ENCODE measurements at regions not wholly inside any gene's neighbourhood (a gene's known extent, or its start where the extent isn't known, plus 50 kb on each side); places are given as distances from the start of the nearest gene placed in this dataset.
"Not testable (repeated sequence)": the region's sequence is repeated elsewhere in the genome, so short reads cannot be mapped to it uniquely, and the experiment has no call there.

GRCh38 chr2:180828756-180829155, 151.6 kb upstream of the UBE2E3 start:
- Mint-ChIP-seq H3K9me3 (ENCODE audit: unreplicated experiment) (peaks cover 8% of the 10 kb centered on the region), H3K4me3 (ENCODE audit: unreplicated experiment) (no peak overlapping the region), H3K27ac (ENCODE audit: low read depth, unreplicated experiment) (peak overlapping the region; percentile 91), H3K4me1 (ENCODE audit: insufficient read depth, unreplicated experiment) (peaks cover 25% of the 10 kb centered on the region), H3K27me3 (ENCODE audit: insufficient read depth, unreplicated experiment) (no peaks in the 10 kb centered on the region), H3K36me3 (ENCODE audit: insufficient read depth, unreplicated experiment) (no peaks in the 10 kb centered on the region)
- DNase-seq (ENCODE audit: unreplicated experiment), result no peak
- intact Hi-C loops (cut with micrococcal nuclease), result no loop called here
- ChIA-PET POLR2A (interaction anchor here (0.6 to 1.1 kb wide), 3 partner anchors 9 to 89 kb away, joined by 3 to 4 read pairs (median 3); no protein-coding TSS in a partner anchor), CTCF (no interaction called here)
- no TSS peak for BruUV-seq (replicated peaks)
- TF ChIP-seq CTCF (IDR thresholded peaks at IDR 0.05; ENCODE audit: unreplicated experiment), result no peak

DNA sequence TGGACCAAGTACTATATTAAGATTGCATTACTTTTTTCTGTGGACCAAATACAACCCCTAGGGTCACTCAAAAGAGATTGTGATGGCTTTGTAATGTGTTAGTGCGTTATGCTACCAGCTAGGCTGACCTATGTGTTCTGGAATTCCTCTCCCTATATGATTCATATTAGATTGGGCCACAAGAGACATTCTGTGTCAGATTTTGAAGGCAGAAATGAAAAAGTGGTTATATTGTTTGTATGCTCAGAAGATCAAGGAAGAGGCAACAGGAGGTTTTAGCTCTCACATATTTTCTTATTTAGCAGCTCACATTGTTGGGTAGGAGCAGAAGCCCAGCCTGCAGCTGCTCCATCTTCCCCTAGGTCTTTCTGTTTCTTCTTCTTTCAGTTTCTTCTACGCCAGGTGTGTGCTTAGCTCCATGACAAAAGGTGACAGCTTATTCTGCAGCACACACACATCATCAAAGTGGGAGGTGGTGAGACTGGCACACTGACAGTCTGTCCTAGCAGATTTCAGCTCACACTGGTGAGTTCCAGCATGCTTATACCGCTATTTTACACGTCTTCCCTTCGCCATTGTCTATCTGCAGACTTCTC, 156.8 kb upstream of the UBE2E3 start:
- peak; percentile 6 for DNase-seq (ENCODE audit: unreplicated experiment)
- no peaks in the 10 kb centered on the region for H3K27me3 Mint-ChIP-seq (ENCODE audit: insufficient read depth, unreplicated experiment)
- no TSS peak for BruUV-seq (replicated peaks)
- H3K27ac Mint-ChIP-seq (ENCODE audit: low read depth, unreplicated experiment), result no peak overlapping the region
- CTCF ChIA-PET, result interaction anchor here (0.5 kb wide), 1 partner anchor 184 kb away, joined by 3 read pairs; no protein-coding TSS in a partner anchor
- peaks cover 8% of the 10 kb centered on the region for H3K9me3 Mint-ChIP-seq (ENCODE audit: unreplicated experiment)
- TF ChIP-seq CTCF (IDR thresholded peaks at IDR 0.05; ENCODE audit: unreplicated experiment), result no peak
- no peak overlapping the region for H3K4me3 Mint-ChIP-seq (ENCODE audit: unreplicated experiment)
- H3K36me3 Mint-ChIP-seq (ENCODE audit: insufficient read depth, unreplicated experiment), result no peaks in the 10 kb centered on the region
- intact Hi-C loops (cut with micrococcal nuclease), result no loop called here
- POLR2A ChIA-PET, result no interaction called here
- H3K4me1 Mint-ChIP-seq (ENCODE audit: insufficient read depth, unreplicated experiment), result peaks cover 19% of the 10 kb centered on the region

- no TSS peak for BruUV-seq (replicated peaks)
- H3K4me3 Mint-ChIP-seq (ENCODE audit: unreplicated experiment), result no peak overlapping the region
- no peak for DNase-seq (ENCODE audit: unreplicated experiment)
- ChIA-PET POLR2A (no interaction called here), CTCF (no interaction called here)
- H3K4me1 Mint-ChIP-seq (ENCODE audit: insufficient read depth, unreplicated experiment), result peaks cover 9% of the 10 kb centered on the region
- intact Hi-C loops (cut with micrococcal nuclease), result no loop called here
- H3K27me3 Mint-ChIP-seq (ENCODE audit: insufficient read depth, unreplicated experiment), result no peaks in the 10 kb centered on the region
- no peak overlapping the region for H3K27ac Mint-ChIP-seq (ENCODE audit: low read depth, unreplicated experiment)
- H3K9me3 Mint-ChIP-seq (ENCODE audit: unreplicated experiment), result no peaks in the 10 kb centered on the region
- no peaks in the 10 kb centered on the region for H3K36me3 Mint-ChIP-seq (ENCODE audit: insufficient read depth, unreplicated experiment)
- no peak for TF ChIP-seq CTCF (IDR thresholded peaks at IDR 0.05; ENCODE audit: unreplicated experiment)
These were observed 161.3 kb upstream of the UBE2E3 start for GRCh38 chr2:180819106-180819505.

DNA sequence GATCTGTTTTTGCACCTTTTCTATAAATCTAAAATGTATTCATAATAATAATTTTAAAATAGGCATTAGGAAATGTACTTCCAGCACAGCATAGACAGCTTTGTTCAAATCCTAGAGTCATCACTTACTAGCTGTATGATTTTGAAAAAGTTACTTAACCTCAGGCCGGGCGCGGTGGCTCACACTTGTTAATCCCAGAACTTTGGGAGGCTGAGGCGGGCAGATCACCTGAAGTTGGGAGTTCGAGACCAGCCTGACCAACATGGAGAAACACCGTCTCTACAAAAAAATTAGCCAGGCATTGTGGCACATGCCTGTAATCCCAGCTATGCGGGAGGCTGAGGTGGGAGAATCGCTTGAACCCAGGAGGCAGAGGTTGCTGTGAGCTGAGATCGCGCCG, 161.7 kb upstream of the UBE2E3 start:
- intact Hi-C loops (cut with micrococcal nuclease); H3K4me3 Mint-ChIP-seq (ENCODE audit: unreplicated experiment); DNase-seq (ENCODE audit: unreplicated experiment); H3K9me3 Mint-ChIP-seq (ENCODE audit: unreplicated experiment); H3K27ac Mint-ChIP-seq (ENCODE audit: low read depth, unreplicated experiment); CTCF ChIA-PET; H3K27me3 Mint-ChIP-seq (ENCODE audit: insufficient read depth, unreplicated experiment); BruUV-seq (replicated peaks); H3K36me3 Mint-ChIP-seq (ENCODE audit: insufficient read depth, unreplicated experiment); H3K4me1 Mint-ChIP-seq (ENCODE audit: insufficient read depth, unreplicated experiment): not testable (repeated sequence)
- POLR2A ChIA-PET, result interaction anchor here (1.2 kb wide), 1 partner anchor 10 kb away, joined by 3 read pairs; no protein-coding TSS in a partner anchor

DNA sequence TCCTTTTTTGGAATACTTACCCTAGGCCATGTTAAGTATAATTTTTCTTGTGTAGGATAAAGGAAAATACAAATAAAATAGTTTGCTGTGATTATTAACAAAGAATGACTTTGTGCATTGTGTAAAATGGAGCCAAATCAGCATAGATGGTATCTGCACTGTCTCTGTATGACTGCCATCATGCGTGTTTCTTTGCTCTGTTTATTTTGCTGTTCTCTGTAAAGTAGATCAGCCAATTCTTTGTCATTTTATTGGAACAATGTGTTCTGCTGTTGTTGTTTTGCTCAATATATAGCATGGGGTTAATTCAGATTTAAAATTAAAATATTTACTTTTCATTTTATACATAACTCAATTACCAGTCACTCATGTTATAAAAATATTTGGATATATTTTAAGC, 181.3 kb upstream of the UBE2E3 start:
- Mint-ChIP-seq H3K4me3 (ENCODE audit: unreplicated experiment) (no peak overlapping the region), H3K27me3 (ENCODE audit: insufficient read depth, unreplicated experiment) (no peaks in the 10 kb centered on the region), H3K36me3 (ENCODE audit: insufficient read depth, unreplicated experiment) (no peaks in the 10 kb centered on the region), H3K4me1 (ENCODE audit: insufficient read depth, unreplicated experiment) (no peaks in the 10 kb centered on the region), H3K9me3 (ENCODE audit: unreplicated experiment) (no peaks in the 10 kb centered on the region), H3K27ac (ENCODE audit: low read depth, unreplicated experiment) (no peak overlapping the region)
- CTCF ChIA-PET, result no interaction called here
- no peak for TF ChIP-seq CTCF (IDR thresholded peaks at IDR 0.05; ENCODE audit: unreplicated experiment)
- intact Hi-C loops (cut with micrococcal nuclease), result loop anchor here (10.0 kb wide), 1 partner anchor 274 kb away; no protein-coding TSS in a partner anchor
- no peak for DNase-seq (ENCODE audit: unreplicated experiment)
- POLR2A ChIA-PET, result no interaction called here
- no TSS peak for BruUV-seq (replicated peaks)
